ENCODE measurements at regions not wholly inside any gene's neighbourhood (a gene's known extent, or its start where the extent isn't known, plus 50 kb on each side); places are given as distances from the start of the nearest gene placed in this dataset.
A peak's percentile ranks its signal among the peaks of the same experiment; 100 is the strongest.

DNA sequence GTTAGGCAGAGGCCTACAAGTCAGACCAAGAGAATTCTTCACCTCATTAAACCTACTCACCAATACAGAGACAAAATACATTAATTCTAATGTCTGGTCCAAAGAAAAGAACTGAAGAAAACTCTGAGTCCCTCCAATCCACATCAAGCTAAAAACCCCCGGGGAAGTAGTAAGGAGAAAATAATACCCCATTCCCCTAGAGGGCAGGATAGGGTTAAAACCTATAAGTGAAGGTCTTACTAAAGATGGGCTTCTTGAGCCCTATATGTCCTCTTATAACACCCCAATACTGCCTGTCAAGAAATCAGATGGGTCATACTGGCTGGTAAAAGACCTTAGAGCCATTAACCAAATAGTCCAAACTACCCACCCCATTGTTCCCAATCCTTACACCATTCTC is 141.3 kb upstream of the TMEM106B start:
- TF ChIP-seq, protein P1, sequence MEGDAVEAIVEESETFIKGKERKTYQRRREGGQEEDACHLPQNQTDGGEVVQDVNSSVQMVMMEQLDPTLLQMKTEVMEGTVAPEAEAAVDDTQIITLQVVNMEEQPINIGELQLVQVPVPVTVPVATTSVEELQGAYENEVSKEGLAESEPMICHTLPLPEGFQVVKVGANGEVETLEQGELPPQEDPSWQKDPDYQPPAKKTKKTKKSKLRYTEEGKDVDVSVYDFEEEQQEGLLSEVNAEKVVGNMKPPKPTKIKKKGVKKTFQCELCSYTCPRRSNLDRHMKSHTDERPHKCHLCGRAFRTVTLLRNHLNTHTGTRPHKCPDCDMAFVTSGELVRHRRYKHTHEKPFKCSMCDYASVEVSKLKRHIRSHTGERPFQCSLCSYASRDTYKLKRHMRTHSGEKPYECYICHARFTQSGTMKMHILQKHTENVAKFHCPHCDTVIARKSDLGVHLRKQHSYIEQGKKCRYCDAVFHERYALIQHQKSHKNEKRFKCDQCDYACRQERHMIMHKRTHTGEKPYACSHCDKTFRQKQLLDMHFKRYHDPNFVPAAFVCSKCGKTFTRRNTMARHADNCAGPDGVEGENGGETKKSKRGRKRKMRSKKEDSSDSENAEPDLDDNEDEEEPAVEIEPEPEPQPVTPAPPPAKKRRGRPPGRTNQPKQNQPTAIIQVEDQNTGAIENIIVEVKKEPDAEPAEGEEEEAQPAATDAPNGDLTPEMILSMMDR (IDR thresholded peaks at IDR 0.05; ENCODE audit: insufficient read depth, low read length), result no peak
- DNase-seq (ENCODE audit: low read depth), result no peak

DNA sequence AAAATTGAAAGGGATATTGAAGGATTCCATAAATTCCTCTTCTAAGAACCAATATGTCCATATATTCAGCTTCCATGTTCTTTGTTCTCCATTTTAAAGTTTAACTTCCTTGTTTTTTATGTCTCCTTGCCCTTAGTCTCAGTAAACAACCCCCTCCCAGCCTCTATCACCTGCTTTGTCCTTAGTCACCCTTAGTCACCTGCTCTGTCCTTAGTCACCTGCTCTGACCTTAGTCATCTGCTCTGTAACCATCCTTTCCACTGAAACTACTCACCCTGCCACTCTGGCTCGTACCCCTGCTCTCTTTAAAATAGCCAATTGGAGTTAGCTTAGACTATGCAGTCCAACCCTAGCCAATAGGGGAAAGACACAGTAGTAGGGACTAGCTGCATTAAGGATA is 136.2 kb upstream of the TMEM106B start:
- H3K4me3 ChIP-seq (ENCODE audit: low read depth, low read length), result no peak overlapping the region
- no peak for DNase-seq (ENCODE audit: low read depth)
- TF ChIP-seq, protein P1 (IDR thresholded peaks at IDR 0.05; ENCODE audit: insufficient read depth, low read length), result no peak

More for the DNA sequence above, 141.3 kb upstream of the TMEM106B start:
- no peak overlapping the region for H3K4me3 ChIP-seq (ENCODE audit: low read depth, low read length)

DNA sequence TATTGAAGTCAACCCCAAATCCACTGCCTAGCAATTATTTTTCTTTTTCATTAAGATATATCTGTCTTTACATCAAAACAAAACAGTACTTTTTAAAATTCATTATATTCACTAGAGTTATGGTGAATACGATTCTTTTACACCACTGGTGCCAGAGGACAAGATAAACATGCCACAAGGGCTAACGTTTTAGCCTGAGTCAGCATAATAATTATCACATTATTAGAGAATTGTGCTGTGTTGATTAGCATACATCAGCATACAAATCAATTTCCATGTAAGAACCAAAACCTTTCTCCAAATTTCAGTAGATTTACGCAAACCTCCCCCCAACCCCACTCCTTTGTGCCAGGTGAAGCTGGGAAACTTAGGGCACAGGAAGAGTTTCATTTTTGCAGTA is 131.1 kb upstream of the TMEM106B start:
- H3K4me3 ChIP-seq (ENCODE audit: low read depth, low read length), result no peak overlapping the region
- DNase-seq (ENCODE audit: low read depth), result no peak
- TF ChIP-seq, protein P1 (IDR thresholded peaks at IDR 0.05; ENCODE audit: insufficient read depth, low read length), result no peak

DNA sequence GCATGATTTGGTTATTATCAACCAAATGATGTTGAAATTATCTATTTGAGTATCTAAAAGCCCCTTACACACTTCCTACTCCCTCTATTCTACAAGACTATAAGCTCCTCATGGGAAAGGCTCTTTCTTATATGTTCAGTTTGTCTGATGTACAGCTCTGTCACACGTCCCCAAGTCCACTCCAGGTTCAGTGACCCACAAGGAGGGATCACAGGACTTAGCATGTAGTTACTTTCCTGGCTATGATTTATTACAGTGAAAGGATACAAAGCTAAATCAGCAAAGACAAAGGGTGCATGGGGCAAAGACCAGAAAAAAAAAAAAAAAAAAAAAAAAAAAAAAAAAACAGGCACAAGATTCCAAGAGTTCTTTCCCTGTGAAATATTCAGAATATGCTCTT is 125.6 kb upstream of the TMEM106B start:
- TF ChIP-seq, protein P1 (IDR thresholded peaks at IDR 0.05; ENCODE audit: insufficient read depth, low read length), result no peak
- no peak for DNase-seq (ENCODE audit: low read depth)
- H3K4me3 ChIP-seq (ENCODE audit: low read depth, low read length), result no peak overlapping the region

DNA sequence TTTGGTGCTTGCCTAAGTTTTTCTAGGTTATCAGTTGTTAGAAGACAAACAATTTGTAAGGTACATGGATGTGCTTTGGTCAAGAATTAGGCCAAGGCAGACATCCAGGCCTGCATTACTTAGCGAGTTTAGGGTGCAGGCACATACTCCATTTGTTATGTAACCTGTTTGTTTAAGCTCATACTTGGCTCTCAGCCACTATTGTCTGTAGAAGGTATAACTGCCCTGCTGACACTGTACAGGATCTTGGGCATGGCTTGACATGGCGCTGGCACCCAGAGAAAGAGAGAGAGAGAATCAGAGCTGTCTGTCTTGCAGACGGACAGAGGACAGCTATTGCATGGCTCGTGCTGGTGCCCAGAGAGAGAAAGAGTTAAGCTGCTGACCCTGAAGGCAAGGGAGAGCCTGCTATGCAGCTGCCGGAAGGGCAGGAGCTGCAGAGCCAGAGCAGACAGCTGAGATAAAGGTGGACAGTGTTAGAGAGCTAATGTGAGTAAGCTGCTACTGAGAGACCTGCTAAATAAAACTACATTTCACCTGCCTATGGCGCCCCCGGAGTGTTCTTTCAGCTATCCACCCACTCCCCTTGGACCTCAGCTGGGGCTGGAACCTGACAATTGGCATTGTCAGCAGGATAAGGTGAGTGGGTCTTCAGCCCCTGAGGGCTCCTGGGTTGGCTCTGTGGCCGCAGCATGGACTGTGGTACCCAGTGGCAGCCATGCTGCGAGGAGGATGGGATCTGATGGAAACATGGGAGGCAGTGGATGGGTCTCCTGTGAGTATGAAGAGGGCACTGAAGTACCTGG is 120.9 kb upstream of the TMEM106B start:
- peak; percentile 10 for DNase-seq (ENCODE audit: low read depth)
- H3K4me3 ChIP-seq (ENCODE audit: low read depth, low read length), result no peak overlapping the region
- TF ChIP-seq, protein P1 (IDR thresholded peaks at IDR 0.05; ENCODE audit: insufficient read depth, low read length), result no peak

DNA sequence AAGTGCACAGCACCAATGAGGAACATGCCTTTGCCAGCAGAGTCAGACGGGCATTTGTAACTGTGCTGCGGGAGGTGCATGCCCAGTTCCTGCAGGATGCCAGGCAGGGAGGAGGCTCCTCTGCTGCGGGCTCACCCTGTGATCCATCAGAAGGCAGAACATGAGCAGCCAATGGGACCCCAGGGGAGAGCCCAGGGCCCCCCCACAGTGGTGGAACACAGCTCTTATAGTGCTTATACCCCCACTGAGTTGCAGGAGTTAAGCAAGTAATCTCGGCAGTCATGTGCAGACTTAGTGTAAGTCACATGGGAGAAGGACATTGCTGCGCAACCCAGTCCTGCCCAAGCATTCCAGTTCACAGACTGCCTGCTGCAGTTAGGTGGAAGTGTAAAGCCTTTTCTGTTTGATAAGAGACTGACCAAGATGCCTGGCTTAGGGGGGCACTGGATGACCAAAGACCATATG is 120.3 kb upstream of the TMEM106B start:
- H3K4me3 ChIP-seq (ENCODE audit: low read depth, low read length), result no peak overlapping the region
- peak; percentile 12 for DNase-seq (ENCODE audit: low read depth)
- TF ChIP-seq, protein P1 (IDR thresholded peaks at IDR 0.05; ENCODE audit: insufficient read depth, low read length), result no peak
